ENCODE measurements at regions not wholly inside any gene's neighbourhood (a gene's known extent, or its start where the extent isn't known, plus 50 kb on each side); places are given as distances from the start of the nearest gene placed in this dataset.

DNA sequence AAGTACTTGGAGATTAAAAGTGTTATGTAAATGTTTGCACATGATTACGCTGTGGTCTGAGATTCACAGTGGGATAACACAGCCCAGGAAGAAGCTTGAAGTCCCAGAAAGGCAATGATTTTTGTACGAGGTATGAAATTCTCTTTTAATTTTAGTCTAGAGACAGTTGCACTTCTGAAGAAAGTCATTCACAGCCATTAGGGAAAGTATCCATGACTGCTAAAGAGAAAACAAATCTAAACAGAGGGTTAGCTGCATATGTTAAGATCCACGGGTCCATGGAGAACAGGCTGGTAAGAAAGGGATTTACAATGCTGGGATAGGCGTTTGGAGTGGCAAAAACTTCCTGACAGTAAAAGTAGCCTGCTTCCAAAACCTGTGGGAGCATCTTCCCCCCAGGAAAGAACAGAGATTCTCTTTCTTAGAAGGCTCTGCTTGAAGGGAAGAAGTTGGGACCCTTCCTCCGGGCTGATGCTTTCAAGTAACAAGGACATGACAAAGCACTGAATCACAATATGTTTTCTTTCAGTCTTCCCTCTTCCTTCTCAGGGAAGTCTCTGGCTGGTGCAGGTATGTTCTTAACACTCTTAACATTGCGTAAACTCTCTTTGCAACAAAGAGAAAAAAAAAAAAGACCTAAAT lies 220.8 kb upstream of the CELF2 start:
- no peak for DNase-seq

DNA sequence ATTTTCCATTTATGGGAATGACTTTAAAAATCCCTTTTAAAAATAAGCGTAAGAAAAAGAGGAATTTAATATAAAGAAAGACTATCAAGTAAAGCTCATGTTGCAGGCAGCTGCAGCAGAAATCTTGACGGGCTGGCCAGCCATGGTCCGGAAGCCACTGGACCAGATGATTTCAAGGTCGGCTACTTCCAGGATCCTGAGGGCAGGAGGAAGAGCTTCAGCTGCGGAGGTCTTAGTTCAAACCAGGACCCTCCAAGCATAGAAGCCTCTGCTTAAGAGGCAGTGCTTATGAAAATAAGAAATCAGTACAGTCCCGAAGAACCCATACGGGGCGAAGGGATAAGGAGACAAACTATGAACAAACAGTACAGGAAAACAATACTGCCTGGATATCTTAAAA lies 220.2 kb upstream of the CELF2 start:
- DNase-seq, result no peak

DNA sequence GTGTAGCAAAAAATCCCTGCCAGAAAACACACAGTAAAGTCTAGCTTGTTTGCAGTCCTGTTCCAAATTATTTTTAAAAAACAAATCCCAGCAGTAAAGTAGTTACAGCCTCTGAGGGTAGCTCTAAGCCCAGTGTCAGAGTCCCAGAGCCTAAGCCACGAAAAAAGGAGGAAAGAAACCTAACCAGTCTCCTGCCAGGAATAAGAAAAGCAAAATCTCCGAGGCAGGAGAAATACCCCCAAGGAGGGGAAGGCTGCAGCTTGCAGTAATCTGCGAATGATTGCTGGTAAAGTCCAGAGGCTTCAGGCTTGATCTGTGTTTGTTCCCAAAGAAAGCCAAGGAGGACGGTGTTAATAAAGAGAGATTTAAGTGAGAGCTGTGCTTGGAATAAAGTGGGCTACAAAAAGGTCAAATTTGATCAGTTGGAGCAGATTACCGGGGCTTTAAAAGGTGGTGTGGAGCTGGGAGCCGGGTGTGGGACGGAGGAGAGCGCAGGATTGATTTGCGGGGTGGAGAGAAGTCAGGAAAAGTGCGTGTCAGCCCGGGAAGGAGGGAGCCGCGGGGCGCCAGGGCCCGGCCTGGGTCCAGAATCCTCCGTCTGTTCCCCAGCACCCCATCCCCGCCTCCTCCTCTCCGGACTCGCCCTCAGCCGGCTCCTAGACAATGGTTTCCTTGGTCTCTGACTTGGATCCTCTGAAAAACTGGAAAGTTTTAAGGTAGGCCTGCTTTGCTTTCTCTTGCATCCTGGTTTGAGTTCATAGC lies 219.4 kb upstream of the CELF2 start:
- no peak for DNase-seq

DNA sequence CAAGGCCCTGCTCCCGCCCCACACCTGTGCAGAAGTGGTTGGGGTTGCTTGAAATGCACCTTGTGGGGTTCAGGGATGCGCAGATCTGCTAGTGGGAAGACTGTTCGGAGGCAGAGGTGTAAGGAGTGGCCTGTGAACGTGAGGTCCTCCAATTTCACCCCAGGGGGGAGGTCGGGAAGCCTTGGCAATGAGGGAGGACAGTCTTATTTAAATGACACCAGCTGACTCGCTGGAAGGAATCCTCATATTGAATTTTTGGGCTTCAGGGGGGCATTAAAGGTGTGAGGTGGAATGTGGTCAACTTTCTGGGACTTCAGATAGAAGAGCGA lies 218.8 kb upstream of the CELF2 start:
- no peak for DNase-seq

DNA sequence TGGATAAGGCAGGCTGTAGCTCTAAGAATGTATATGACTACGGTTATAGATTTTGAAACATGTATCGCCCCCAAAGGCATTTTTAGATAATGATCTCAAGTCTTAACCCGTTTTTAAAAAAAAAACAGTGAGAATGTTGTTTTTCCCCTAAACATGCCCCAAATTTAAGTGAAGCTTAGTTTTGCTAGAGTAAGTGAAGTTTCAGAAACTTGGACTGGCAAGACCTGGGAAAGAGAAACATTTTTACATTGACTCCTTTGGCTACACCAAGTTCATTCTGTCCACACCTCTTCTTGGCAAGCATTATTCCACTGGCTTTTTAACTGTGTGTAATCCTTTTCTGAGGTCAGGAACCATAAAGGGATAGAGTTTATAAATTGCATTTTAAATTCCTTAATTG lies 216.7 kb upstream of the CELF2 start:
- no peak for DNase-seq

DNA sequence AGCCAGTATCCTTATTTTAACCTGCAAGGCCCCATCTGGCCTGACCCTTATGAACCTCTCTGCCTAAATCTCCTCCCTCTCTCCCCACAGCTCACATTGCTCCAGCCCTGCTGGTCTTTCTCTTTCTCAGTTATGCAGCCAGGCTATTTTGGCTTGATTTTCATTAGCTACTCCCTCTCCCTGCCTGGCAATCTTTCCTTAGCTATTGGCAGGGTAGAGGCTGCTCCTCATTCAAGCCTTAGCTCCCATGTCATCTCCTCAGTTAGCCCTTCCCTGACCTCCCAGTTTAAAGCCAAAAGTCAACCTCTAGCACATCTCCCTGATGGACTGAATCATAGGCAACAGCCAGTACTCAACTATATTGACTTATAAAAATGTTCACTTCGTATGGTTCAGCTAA lies 214.4 kb upstream of the CELF2 start:
- DNase-seq, result no peak

DNA sequence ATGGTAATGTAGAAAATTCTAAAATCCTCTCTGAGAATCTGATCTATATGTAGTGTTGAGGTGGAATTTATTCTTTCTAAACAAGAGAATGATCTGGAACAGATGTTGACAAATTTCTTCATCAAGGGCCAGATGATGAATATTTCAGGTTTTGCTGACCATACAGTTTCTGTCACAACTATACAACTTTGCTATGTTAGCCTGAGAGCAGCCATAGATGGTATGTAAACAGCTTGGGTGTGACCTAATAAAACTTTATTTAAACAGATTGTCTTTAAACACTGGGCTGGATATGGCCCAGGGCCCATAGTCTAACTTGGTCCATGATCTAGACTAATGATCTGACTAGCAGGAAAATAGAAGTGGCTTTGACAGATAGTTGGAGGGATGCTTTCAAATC lies 213.6 kb upstream of the CELF2 start:
- no peak for DNase-seq

DNA sequence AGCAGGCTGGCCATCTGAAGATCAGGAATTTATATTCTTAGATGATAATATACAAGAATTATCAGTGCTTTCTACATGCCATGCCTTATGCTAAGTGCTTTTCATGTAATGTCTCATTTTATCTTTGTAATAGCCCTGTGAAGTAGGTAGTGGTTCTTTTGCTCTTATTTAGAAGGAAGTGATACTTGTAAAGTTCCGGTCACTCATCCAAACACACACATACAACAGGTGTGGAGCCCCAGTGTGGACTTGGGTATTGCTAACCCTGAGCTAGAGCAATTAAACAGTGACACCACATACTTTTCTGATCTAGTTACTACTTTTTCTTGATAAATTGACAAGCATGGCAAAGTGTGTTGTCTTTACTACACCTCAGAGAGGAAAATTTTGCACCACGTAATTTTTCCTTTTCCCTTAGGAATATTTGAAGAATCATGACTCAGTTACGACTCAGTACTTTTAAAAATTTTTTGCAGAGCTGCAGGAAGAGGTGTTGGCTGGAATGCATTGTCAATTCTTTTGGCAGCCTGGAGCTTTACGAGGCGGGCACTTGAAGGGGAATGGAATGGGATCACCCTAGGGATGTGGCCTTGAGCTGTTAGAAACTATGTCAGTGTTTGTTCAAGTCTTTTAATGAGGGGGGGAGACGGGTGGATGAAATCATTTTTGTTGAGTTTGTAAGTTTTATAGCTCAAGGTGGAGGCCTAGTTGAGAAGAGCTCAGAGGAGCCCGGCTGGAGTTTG lies 212.5 kb upstream of the CELF2 start:
- DNase-seq, result no peak

DNA sequence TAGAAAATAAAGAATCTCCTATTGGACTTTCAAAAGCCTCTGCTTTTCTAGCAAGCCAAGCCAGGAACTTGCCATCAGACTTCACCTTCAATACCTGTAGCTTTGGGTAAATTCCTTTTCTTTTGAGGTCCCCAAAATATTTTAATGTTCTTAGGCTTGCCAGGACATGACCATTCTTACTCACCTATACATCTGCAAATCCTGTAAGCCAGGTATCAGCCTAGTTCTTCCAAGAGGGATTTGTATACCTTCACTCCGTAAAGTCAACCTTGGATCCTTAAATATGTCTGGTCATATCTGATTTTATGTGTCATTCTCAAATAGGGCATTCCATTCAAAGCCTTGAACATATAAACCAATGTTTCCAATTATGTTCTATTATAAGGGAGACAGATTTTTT lies 210.6 kb upstream of the CELF2 start:
- no peak for DNase-seq

DNA sequence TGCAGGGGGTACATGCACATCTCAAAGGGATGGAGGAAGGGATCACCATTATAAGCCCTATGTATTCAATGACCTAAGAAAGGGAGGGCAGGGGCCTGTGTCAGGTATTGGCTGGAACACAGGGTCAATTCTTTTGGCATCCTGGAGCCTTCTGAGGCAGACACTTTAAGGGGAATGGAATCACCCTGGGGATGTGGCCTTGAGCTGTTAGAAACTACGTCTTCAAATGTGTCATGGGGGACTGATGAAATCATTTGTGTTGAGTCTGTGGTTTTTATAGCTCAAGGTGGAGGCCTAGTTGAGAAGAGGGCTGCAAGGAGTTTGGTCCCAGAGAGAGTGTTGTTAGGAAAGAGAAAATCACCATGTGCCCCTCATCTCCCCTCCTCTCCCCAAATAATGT lies 206.1 kb upstream of the CELF2 start:
- no peak for DNase-seq

DNA sequence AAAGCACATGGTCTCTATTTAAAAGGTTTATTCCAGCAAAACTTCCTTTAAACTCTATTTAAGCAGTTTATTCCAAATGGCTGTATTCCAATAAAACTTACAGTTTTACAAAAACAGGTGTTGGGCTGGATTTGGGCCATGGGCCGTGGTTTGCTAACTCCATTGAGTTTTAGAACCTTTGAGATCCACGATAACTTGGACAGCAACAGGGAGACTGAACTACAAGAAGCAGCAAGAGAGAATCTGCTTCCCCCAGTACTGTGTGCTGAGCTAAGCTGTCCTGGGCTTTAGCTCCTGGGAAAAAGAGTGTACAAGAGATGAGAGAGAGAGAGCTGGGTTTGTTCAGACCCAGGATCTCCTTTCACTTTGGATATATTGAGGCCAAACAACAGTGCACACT lies 204.0 kb upstream of the CELF2 start:
- no peak for DNase-seq

DNA sequence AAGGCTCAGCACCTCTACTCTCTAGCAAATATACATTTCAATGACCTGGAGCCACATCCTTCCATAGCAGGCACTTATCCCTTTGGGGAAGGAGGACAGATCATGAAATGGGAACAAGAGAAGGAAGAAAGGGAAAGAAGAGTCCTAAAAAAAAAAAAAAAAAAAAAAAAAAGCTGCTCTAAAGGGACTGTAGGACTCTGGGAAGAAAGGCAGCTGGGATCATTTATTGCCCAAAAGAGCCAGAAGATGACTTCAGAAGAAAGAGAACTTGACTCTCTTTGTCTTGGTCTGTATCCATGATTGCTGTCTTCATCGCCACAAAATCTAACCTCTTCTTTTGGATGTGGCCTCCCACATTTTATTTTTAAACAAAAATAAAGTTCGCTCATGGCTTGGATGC lies 203.6 kb upstream of the CELF2 start:
- no peak for DNase-seq

DNA sequence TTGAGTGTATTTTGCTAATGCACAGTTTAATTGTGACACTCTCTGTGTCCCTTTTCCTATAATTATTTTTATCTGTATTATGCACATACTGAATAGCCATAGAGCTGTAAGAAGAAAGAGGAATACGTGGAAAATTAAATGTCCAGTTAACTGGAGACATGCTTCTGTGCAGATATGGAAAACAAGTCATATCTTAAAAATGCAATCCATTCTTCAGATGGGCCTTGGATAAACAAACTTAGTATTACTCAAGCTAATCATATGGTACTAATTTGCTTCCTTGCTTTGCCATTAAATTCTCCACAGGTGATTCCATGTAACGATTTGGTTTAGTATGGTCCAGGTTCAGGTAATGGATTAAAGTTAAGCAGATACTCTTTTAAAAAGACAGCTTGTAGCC lies 201.2 kb upstream of the CELF2 start:
- no peak for DNase-seq

DNA sequence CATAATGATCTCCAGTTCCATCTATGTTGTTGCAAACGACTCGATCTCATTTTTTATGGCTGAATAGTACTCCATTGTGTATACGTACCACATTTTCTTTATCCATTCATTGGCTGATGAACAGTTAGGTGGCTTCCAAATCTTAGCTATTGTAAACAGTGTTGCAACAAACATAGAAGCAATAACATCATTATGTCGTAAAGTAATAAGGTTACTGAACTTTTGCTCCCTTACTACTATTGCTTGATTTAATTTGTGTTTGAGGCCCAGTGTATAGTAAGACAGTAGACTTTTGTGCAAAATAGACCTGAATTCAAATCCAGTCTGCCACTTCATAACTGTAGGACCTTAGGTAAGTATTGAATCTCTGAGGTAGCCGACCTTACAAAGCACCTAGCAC lies 200.1 kb upstream of the CELF2 start:
- DNase-seq, result no peak

DNA sequence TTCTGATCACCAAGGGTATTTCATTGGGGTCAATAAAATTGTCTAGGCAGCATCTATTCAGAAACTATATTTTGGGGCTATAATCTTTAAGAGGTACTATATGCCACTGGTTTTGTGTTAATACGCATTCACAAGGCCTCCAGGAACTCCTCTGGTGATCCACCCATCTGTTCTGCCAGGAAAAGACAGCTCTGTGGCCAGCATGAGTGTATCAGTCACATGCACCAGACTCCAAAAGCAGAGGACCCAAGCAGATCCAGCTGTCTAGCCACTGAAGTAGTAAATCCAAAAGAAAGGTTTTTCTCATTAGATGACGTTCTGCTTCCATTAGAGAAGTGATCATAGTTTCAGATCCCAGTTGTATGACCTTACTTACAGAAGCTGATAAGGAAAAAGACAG lies 199.6 kb upstream of the CELF2 start:
- DNase-seq, result no peak

DNA sequence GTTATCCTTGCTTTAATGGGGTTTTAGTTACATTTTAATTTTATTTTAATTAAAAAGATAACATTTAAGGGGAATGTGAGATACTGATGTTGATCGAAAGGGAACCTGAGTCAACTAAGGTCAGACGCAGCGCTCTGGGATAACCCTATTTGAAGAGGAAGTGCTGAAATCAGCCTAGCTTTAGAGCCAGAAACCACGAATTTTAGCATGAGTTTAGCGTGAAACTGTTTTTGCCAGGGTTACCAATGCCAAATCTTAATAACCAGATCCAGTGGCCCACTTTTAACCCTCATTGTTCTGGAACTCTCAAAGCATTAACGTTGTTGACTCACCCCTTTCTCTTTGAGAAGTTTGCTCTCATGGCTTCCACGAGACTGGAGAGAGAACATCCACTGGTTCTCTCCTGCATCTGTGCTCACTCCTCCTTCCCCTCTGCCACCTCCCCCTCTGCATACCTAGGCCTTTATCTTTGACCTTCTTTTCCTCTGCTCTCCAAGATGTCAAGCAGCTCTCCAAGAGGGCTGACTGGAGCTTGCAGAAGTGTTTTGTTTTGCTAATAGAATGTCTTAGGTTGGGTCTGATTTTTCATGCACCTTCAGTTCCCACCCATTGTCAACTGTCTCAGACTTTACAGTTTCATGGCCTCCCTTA lies 198.3 kb upstream of the CELF2 start:
- DNase-seq, result no peak

DNA sequence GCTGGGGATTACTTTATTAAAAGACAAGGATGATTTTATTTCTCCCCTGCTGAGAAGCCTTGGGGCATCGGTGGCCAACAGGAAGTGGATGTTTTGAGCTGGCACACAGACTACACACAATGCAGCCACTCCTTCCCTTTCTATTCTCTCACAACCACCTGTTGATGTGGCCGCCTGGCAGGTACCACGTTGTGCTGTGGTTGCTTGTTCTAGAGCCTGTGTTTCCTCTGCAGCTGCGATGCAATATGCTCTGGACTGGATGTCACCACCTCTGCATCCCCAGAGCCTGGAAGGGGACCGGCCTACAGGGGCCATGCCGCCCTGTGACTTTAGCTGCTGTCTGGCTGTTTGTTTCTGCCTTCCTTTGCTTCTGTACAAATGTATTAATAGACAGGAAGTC lies 195.7 kb upstream of the CELF2 start:
- DNase-seq, result no peak

DNA sequence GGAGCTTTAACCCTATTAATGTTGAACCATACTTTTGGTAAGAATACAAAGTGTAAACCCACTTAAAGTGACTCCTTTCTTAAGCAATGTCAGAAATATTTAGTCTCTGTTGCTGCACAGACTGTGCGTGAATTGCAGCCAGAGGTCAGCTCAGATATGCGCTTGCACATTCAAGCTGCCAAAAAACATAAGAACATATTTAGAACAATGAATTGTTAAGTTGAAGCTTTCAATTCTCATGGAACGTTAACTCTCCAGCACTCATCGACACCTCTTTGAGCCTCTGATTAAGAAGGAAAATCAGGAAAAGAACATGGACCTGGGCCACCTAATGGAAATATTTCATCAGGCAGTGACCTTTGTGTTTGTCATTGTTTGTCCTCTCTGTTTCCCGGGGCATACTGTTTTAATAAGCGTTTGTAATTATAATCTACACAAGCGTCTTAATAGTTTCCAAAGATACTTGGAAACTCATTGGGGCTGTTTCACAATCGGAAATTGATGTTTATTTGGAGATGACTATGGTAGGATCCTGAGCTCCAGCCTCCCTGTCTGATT lies 193.0 kb upstream of the CELF2 start:
- DNase-seq, result no peak

DNA sequence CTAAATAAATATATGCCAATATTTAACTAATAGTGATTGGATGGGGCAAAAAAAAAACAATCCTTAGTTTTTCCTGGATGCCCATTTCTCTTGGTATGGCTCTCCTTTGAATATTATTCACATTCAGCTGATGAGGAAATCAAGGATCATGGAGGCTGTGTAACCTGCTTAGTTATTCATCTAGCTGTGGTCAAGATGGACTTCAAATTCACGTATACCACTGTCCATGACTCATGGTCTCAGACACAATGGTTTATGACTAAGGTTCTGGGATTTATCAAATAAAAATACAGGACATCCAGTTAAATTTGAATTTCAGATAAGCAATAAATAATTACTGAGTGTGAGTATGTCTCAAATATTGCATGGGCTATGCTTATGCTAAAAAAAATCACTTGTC lies 191.5 kb upstream of the CELF2 start:
- DNase-seq, result no peak

DNA sequence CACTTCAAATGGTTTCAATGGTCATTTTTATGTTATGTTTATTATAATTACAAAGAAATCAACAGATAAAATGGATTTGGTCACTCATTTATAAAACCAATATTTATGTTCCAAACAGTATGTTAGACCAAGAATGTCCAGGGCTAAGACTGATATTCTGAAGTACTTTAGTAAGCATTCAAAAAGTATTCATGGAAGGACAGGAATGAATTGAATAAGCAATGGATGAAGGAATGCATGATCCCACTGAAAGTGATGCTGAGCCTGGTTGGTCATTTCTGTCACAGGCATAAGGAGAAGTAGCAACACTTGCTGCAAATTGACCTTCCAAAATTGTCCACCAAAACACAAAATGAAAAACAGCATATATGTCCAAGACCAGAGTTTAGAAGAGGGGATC lies 189.0 kb upstream of the CELF2 start:
- no peak for DNase-seq

DNA sequence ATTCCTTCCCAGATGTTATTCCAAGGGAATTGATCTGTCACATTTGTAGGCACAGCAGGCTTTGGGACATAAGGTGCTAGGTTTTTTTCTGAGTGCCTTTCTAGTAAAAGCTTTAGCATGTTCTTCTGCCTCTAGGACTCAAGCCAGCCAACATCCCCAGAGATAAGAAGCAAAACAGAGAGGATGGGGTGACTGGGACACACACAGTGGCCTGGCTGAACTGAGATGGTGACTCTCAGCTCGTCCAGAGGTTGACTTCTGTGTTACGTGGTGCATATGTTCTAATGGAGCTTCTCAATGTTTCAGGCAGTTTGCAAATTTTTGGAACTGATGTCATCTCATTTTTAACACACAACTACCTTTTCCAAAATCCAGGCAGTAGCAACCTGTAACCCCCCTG lies 188.1 kb upstream of the CELF2 start:
- no peak for DNase-seq

DNA sequence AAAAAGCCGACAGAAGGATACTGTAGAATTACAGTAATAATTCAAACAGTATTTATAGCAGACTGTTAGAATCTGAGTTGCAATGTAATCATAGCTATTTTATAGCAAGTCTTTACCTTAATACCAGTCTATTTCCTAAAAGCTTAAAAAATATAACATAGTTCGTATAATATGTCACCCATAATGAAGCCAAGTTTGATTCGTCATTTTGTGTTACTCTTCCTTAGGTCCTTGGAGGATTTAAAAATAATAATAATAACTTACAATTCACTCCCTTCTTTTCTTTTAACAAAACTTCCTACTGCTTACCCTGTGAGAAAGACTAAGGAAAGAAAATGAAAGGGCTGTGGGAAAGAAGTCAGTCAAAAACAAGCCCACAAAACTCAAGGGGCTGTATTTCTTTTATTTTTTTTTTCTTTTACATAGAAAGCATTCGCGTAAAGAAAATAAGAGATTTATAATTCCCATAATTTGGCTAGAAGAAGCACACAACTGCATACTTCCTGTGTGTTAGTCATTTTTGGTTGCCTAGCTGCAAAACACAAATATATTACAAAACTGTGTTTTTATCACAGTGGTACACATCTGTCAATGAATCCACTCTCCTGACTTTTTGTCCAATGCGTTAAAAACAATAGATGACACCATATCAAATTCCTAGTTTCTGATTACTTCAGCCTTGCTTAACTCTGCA lies 187.2 kb upstream of the CELF2 start:
- DNase-seq, result no peak

DNA sequence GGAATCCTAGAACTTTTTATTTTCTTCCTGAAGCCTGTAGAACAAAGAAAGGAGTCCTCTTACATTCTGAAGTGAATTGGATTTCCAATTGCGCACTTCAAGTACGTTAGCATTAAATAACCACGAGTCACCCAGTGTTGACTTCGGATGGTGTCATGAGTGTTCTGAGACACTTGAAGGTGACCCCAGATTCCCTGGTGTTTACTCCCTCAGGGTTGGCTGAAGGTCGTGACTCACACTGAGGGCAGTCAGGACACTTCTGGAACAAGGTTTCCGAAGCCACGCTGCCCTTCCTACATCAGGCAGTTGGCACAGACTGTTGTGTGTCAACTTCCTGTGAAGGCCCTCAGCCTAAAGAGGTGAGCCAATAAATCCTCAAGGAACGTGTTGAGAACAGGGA lies 186.6 kb upstream of the CELF2 start:
- no peak for DNase-seq
